ENCODE measurements at regions not wholly inside any gene's neighbourhood (a gene's known extent, or its start where the extent isn't known, plus 50 kb on each side); places are given as distances from the start of the nearest gene placed in this dataset.
"Not testable (repeated sequence)": the region's sequence is repeated elsewhere in the genome, so short reads cannot be mapped to it uniquely, and the experiment has no call there.

DNA sequence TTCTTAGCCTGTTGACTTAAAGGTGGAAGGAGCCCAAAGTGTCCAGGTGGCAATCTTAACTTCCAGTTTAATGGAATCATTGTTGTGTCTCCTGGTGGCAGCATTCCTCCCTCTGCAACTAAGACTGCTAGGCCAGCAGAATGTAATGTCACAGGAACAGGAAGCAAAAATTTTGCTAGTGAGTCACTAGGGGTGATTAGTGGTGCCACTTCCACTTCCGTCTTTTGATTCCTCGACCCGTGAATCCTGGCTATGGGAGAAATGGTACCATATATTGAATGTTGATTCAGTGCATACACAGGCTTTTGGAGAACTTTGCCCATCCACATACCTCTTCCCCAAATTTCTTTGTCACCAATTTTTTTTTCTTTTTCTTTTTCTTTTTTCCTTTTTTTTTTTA, 661.4 kb downstream of the TAF11L14 start:
- TF ChIP-seq, protein P1, sequence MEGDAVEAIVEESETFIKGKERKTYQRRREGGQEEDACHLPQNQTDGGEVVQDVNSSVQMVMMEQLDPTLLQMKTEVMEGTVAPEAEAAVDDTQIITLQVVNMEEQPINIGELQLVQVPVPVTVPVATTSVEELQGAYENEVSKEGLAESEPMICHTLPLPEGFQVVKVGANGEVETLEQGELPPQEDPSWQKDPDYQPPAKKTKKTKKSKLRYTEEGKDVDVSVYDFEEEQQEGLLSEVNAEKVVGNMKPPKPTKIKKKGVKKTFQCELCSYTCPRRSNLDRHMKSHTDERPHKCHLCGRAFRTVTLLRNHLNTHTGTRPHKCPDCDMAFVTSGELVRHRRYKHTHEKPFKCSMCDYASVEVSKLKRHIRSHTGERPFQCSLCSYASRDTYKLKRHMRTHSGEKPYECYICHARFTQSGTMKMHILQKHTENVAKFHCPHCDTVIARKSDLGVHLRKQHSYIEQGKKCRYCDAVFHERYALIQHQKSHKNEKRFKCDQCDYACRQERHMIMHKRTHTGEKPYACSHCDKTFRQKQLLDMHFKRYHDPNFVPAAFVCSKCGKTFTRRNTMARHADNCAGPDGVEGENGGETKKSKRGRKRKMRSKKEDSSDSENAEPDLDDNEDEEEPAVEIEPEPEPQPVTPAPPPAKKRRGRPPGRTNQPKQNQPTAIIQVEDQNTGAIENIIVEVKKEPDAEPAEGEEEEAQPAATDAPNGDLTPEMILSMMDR (IDR thresholded peaks at IDR 0.05) = not testable (repeated sequence)
- TF ChIP-seq POLR2A (IDR thresholded peaks at IDR 0.05) = not testable (repeated sequence)
